H1 (cell line): ENCODE measurements at regions not wholly inside any gene's neighbourhood (a gene's known extent, or its start where the extent isn't known, plus 50 kb on each side); places are given as distances from the start of the nearest gene placed in this dataset.

ENCODE experiments used
- ASH2L ChIP-seq: fragments of 200-600, 300-600 bp; sonication (generic); IDR thresholded peaks from one replicate; pipeline ENCODE4 v1.7.1; 2017; ENCODE audit warnings: low read length
- BACH1 ChIP-seq: IDR thresholded peaks from 2 replicates; pipeline ENCODE4 v1.6.1; 2012; ENCODE audit warnings: low read length, improper control_type of control experiment
- RAD21 ChIP-seq, 2 experiments: IDR thresholded peaks in 1 of 2; conservative IDR thresholded peaks in 1 of 2; 2 replicates each; pipeline ENCODE4 v1.6.1; 2011; ENCODE audit warnings: low read depth in 2 of 2, low read length in 2 of 2, improper control_type of control experiment in 1 of 2, inconsistent platforms in 1 of 2, mild to moderate bottlenecking in 1 of 2, moderate library complexity in 1 of 2
- SP4 ChIP-seq: IDR thresholded peaks from 2 replicates; pipeline ENCODE4 v1.6.1; 2012; ENCODE audit warnings: low read length, inconsistent platforms
- SRF ChIP-seq: IDR thresholded peaks from 2 replicates; pipeline ENCODE4 v1.6.1; 2011; ENCODE audit warnings: mild to moderate bottlenecking, low read depth, low read length, moderate library complexity
- TAF7 ChIP-seq: optimal IDR thresholded peaks from 2 replicates; pipeline ENCODE3; 2011; ENCODE audit warnings: low read depth, mild to moderate bottlenecking, inconsistent platforms, low read length, moderate library complexity, borderline replicate concordance
- ZNF274 ChIP-seq: IDR thresholded peaks from 2 replicates; pipeline ENCODE4 v1.7.0; 2012; ENCODE audit warnings: low read length, borderline replicate concordance; ENCODE audit errors: extremely low read depth

- no peak for TF ChIP-seq BACH1
- TF ChIP-seq TAF7 = no peak
- TF ChIP-seq ZNF274 = no peak
- no peak for TF ChIP-seq RAD21 (IDR thresholded peaks at IDR 0.05 in 1 of 2, conservative IDR thresholded peaks at IDR 0.05 in 1 of 2; ENCODE audit: low read depth in 2 of 2, low read length in 2 of 2)
- no peak for TF ChIP-seq SP4
- TF ChIP-seq ASH2L = no peak
- TF ChIP-seq SRF = no peak
Observed at GRCh38 chr3:153649286-153649839, 471.8 kb upstream of the ARHGEF26 start (continued).
